Upper lobe of left lung (tissue), 4 donors: ENCODE measurements at regions not wholly inside any gene's neighbourhood (a gene's known extent, or its start where the extent isn't known, plus 50 kb on each side); places are given as distances from the start of the nearest gene placed in this dataset.

ENCODE experiments used
- EP300 ChIP-seq, 4 donors: sonication (generic); formaldehyde crosslinking; IDR thresholded peaks; one replicate each; pipeline ENCODE4 v1.5.1; 2017; ENCODE audit warnings: antibody characterized with exemption in 4 of 4, control low read depth in 2 of 4
- POLR2A ChIP-seq, 4 donors: fragments of 450-650 bp; IDR thresholded peaks; one replicate each; pipeline ENCODE4 v1.5.1; 2016 to 2017; ENCODE audit warnings: antibody characterized with exemption in 4 of 4, mild to moderate bottlenecking in 2 of 4
- POLR2AphosphoS5 ChIP-seq, 2 donors: sonication (generic); formaldehyde crosslinking; IDR thresholded peaks; one replicate each; pipeline ENCODE4 v1.5.1; 2017; ENCODE audit warnings: antibody characterized with exemption in 2 of 2
- TF ChIP-seq, protein P1 (sequence below), 6 experiments: fragments of 450-650 bp in 4 of 6; fragments of 200-600 bp in 2 of 6; sonication (generic) in 2 of 6; IDR thresholded peaks; one replicate each; pipeline ENCODE4 v1.5.1; 2016 to 2019; ENCODE audit warnings: antibody characterized with exemption in 6 of 6

DNA sequence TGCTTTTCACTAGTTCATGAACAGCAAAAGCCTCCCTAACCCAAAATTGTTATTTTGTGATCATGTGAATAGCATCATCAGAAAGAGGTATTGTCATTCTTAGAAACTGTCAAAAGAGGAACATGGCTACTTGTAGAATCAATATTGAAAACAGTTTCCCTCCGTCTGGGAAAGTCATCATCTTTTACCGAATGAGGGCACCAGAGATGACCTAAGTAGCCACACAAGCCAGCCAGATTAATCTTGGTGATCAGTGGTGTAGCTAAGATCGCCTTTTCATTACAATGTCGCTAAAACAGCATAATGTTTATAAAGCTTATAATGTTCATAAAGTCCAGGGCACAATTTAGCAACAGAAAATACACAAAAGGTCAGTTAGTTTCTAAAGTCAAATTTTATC, 136.1 kb downstream of the SIPA1L2 start:
- TF ChIP-seq, protein P1, sequence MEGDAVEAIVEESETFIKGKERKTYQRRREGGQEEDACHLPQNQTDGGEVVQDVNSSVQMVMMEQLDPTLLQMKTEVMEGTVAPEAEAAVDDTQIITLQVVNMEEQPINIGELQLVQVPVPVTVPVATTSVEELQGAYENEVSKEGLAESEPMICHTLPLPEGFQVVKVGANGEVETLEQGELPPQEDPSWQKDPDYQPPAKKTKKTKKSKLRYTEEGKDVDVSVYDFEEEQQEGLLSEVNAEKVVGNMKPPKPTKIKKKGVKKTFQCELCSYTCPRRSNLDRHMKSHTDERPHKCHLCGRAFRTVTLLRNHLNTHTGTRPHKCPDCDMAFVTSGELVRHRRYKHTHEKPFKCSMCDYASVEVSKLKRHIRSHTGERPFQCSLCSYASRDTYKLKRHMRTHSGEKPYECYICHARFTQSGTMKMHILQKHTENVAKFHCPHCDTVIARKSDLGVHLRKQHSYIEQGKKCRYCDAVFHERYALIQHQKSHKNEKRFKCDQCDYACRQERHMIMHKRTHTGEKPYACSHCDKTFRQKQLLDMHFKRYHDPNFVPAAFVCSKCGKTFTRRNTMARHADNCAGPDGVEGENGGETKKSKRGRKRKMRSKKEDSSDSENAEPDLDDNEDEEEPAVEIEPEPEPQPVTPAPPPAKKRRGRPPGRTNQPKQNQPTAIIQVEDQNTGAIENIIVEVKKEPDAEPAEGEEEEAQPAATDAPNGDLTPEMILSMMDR (IDR thresholded peaks at IDR 0.05), result no peak
- no peak for TF ChIP-seq POLR2A (IDR thresholded peaks at IDR 0.05)
- no peak for TF ChIP-seq POLR2AphosphoS5 (IDR thresholded peaks at IDR 0.05)
- no peak for TF ChIP-seq EP300 (IDR thresholded peaks at IDR 0.05)
